IMR-90 (cell line): ENCODE measurements at regions not wholly inside any gene's neighbourhood (a gene's known extent, or its start where the extent isn't known, plus 50 kb on each side); places are given as distances from the start of the nearest gene placed in this dataset.

Source experiments
- ATAC-seq: fragments of 200-7000 bp; cut with Tn5 transposase; 2 replicates; pipeline ENCODE4 v1.9.1; 2020; ENCODE audit warnings: low read depth, mild to moderate bottlenecking, moderate library complexity
- BruUV-seq: library from RNA; stranded (reverse); fragments of 400-500 nt; replicated peaks from 2 replicates; lab custom pipeline; 2021; lab: Mats Ljungman, UMichigan
- CTCF ChIA-PET: fragments of 300-600 bp; formaldehyde crosslinking; extraction: SDS; loops from one replicate; lab custom pipeline; 2021; ENCODE audit warnings: antibody characterized with exemption; lab: Yijun Ruan, JAX
- POLR2A ChIA-PET: fragments of 300-600 bp; sonication (Branson Sonifier 250); formaldehyde crosslinking; loops from one replicate; lab custom pipeline; 2022; ENCODE audit warnings: antibody characterized with exemption; ENCODE audit not compliant: unreplicated experiment; lab: Charles Lee
- DNase-seq: peaks from one replicate; pipeline ENCODE4 v3.0.0; 2013
- H2AFZ ChIP-seq: replicated peaks from 2 replicates; pipeline ENCODE3; 2013; ENCODE audit warnings: low read length, mild to moderate bottlenecking; ENCODE audit not compliant: poor library complexity
- H2AK5ac ChIP-seq: 2 replicates; pipeline ENCODE4 v1.6.1; 2013; ENCODE audit warnings: low read depth, low read length, inconsistent platforms
- H2AK9ac ChIP-seq: replicated peaks from 2 replicates; pipeline ENCODE3; 2013; ENCODE audit warnings: mild to moderate bottlenecking, low read depth, low read length, moderate library complexity; ENCODE audit not compliant: poor library complexity
- H2BK120ac ChIP-seq: 2 replicates; pipeline ENCODE4 v1.6.1; 2013; ENCODE audit warnings: low read depth, low read length, inconsistent platforms
- H2BK15ac ChIP-seq: 3 replicates; pipeline ENCODE4 v1.6.1; 2013; ENCODE audit warnings: low read depth, low read length, inconsistent platforms
- H2BK20ac ChIP-seq: 2 replicates; pipeline ENCODE4 v1.6.1; 2013; ENCODE audit warnings: low read depth, mild to moderate bottlenecking, inconsistent platforms, low read length, moderate library complexity
- H2BK5ac ChIP-seq: 2 replicates; pipeline ENCODE4 v1.6.1; 2013; ENCODE audit warnings: mild to moderate bottlenecking, low read depth, low read length, inconsistent platforms; ENCODE audit not compliant: poor library complexity, severe bottlenecking
- H3K14ac ChIP-seq: replicated peaks from 2 replicates; pipeline ENCODE4 v1.6.1; 2013; ENCODE audit warnings: low read depth, low read length, inconsistent platforms
- H3K18ac ChIP-seq: 2 replicates; pipeline ENCODE4 v1.6.1; 2013; ENCODE audit warnings: low read depth, low read length, control low read depth
- H3K23ac ChIP-seq: 2 replicates; pipeline ENCODE4 v1.6.1; 2013; ENCODE audit warnings: low read depth, low read length, inconsistent platforms
- H3K27ac ChIP-seq: 2 replicates; pipeline ENCODE4 v1.5.1; 2013; ENCODE audit warnings: mild to moderate bottlenecking, control low read depth, low read length; ENCODE audit not compliant: insufficient read depth
- H3K27me3 ChIP-seq: 2 replicates; pipeline ENCODE4 v1.6.1; 2013; ENCODE audit warnings: low read length; ENCODE audit not compliant: control insufficient read depth, insufficient read depth
- H3K36me3 ChIP-seq: 2 replicates; pipeline ENCODE4 v1.6.1; 2013; ENCODE audit warnings: low read length, mixed read lengths; ENCODE audit not compliant: control insufficient read depth, insufficient read depth
- H3K4ac ChIP-seq: 2 replicates; pipeline ENCODE4 v1.6.1; 2013; ENCODE audit warnings: low read depth, low read length, inconsistent platforms
- H3K4me1 ChIP-seq: 2 replicates; pipeline ENCODE4 v1.6.1; 2013; ENCODE audit warnings: low read length, mixed read lengths; ENCODE audit not compliant: control insufficient read depth, insufficient read depth
- H3K4me2 ChIP-seq: 2 replicates; pipeline ENCODE4 v1.6.1; 2013; ENCODE audit warnings: low read depth, mild to moderate bottlenecking, control low read depth, low read length, moderate library complexity
- H3K4me3 ChIP-seq: 2 replicates; pipeline ENCODE4 v1.5.1; 2013; ENCODE audit warnings: low read depth, mild to moderate bottlenecking, control low read depth, low read length, moderate library complexity; ENCODE audit not compliant: insufficient read depth
- H3K56ac ChIP-seq: 2 replicates; pipeline ENCODE4 v1.6.1; 2013; ENCODE audit warnings: low read length, inconsistent platforms; ENCODE audit not compliant: insufficient read depth; ENCODE audit errors: extremely low read depth
- H3K79me1 ChIP-seq, 2 experiments: 2 replicates each; pipeline ENCODE4 v1.6.1; 2013; ENCODE audit warnings: low read length in 2 of 2, inconsistent platforms in 1 of 2, low read depth in 1 of 2
- H3K9ac ChIP-seq: 2 replicates; pipeline ENCODE4 v1.6.1; 2013; ENCODE audit warnings: low read depth, low read length, control low read depth
- H3K9me1 ChIP-seq: 2 replicates; pipeline ENCODE4 v1.6.1; 2013; ENCODE audit warnings: low read length, inconsistent platforms; ENCODE audit not compliant: insufficient read depth
- H3K9me3 ChIP-seq: 2 replicates; pipeline ENCODE4 v1.6.1; 2013; ENCODE audit warnings: low read length; ENCODE audit not compliant: control insufficient read depth, insufficient read depth
- H4K20me1 ChIP-seq: 2 replicates; pipeline ENCODE4 v1.6.1; 2013; ENCODE audit warnings: low read length, inconsistent platforms; ENCODE audit not compliant: insufficient read depth
- H4K5ac ChIP-seq: 2 replicates; pipeline ENCODE4 v1.6.1; 2013; ENCODE audit warnings: mild to moderate bottlenecking, low read depth, low read length, control low read depth
- H4K8ac ChIP-seq, 2 experiments: 2 replicates each; pipeline ENCODE4 v1.6.1; 2013; ENCODE audit warnings: low read depth in 2 of 2, low read length in 2 of 2, control low read depth in 1 of 2, inconsistent platforms in 1 of 2
- H4K91ac ChIP-seq: 2 replicates; pipeline ENCODE4 v1.6.1; 2013; ENCODE audit warnings: low read depth, low read length, inconsistent platforms; ENCODE audit not compliant: insufficient read depth
- BHLHE40 ChIP-seq: fragments of 150-350 bp; IDR thresholded peaks from 2 replicates; pipeline ENCODE4 v1.6.1; 2016; ENCODE audit warnings: mild to moderate bottlenecking, low read depth, low read length
- CEBPB ChIP-seq: IDR thresholded peaks from 2 replicates; pipeline ENCODE4 v1.6.1; 2012; ENCODE audit warnings: low read depth, low read length, improper control_type of control experiment
- CHD1 ChIP-seq: IDR thresholded peaks from 2 replicates; pipeline ENCODE4 v1.6.1; 2012; ENCODE audit warnings: low read depth, low read length, improper control_type of control experiment
- CTCF ChIP-seq: conservative IDR thresholded peaks from 2 replicates; pipeline ENCODE4 v1.5.1; 2012; ENCODE audit warnings: mild to moderate bottlenecking, low read depth, low read length, improper control_type of control experiment
- ELK1 ChIP-seq: fragments of 150-350 bp; IDR thresholded peaks from 2 replicates; pipeline ENCODE4 v1.6.1; 2016; ENCODE audit warnings: low read depth, mild to moderate bottlenecking, low read length, moderate library complexity, borderline replicate concordance
- FOS ChIP-seq: fragments of 150-350 bp; IDR thresholded peaks from 2 replicates; pipeline ENCODE4 v1.6.1; 2016; ENCODE audit warnings: low read depth, low read length
- MAFK ChIP-seq: IDR thresholded peaks from 2 replicates; pipeline ENCODE4 v1.6.1; 2012; ENCODE audit warnings: low read depth, low read length, improper control_type of control experiment
- MAZ ChIP-seq: IDR thresholded peaks from 2 replicates; pipeline ENCODE4 v1.6.1; 2012; ENCODE audit warnings: low read depth, mild to moderate bottlenecking, low read length, improper control_type of control experiment, moderate library complexity, borderline replicate concordance
- MXI1 ChIP-seq: IDR thresholded peaks from 2 replicates; pipeline ENCODE4 v1.6.1; 2012; ENCODE audit warnings: low read depth, mild to moderate bottlenecking, low read length, moderate library complexity, borderline replicate concordance
- NFE2L2 ChIP-seq: fragments of 150-350 bp; IDR thresholded peaks from 2 replicates; pipeline ENCODE4 v1.6.1; 2016; ENCODE audit warnings: low read depth, mild to moderate bottlenecking, low read length
- POLR2A ChIP-seq: IDR thresholded peaks from 2 replicates; pipeline ENCODE4 v1.6.1; 2012; ENCODE audit warnings: mild to moderate bottlenecking, low read depth, low read length
- RAD21 ChIP-seq: IDR thresholded peaks from 2 replicates; pipeline ENCODE4 v1.6.1; 2012; ENCODE audit warnings: low read length, improper control_type of control experiment
- RCOR1 ChIP-seq: IDR thresholded peaks from 2 replicates; pipeline ENCODE4 v1.6.1; 2012; ENCODE audit warnings: mild to moderate bottlenecking, low read length, improper control_type of control experiment; ENCODE audit not compliant: insufficient replicate concordance
- RFX5 ChIP-seq: IDR thresholded peaks from 2 replicates; pipeline ENCODE4 v1.8.0; 2012; ENCODE audit warnings: low read depth, mild to moderate bottlenecking, low read length, moderate library complexity
- SMC3 ChIP-seq: fragments of 150-350 bp; IDR thresholded peaks from 2 replicates; pipeline ENCODE4 v1.6.1; 2016; ENCODE audit warnings: low read depth, mild to moderate bottlenecking, antibody characterized with exemption, low read length, moderate library complexity
- USF2 ChIP-seq: fragments of 150-350 bp; IDR thresholded peaks from 2 replicates; pipeline ENCODE4 v1.6.1; 2017; ENCODE audit warnings: mild to moderate bottlenecking, antibody characterized with exemption, low read length, low read depth
- WGBS, 2 experiments: methylation state at CpG; one replicate each; pipeline versions ENCODE4 v1.1.5 to v1.1.7; 2013; ENCODE audit warnings: missing lambda C conversion rate in 2 of 2; ENCODE audit not compliant: insufficient read length in 1 of 2; ENCODE audit errors: extremely low coverage in 2 of 2; 5-methylcytosine and 5-hydroxymethylcytosine counted together
- dilution Hi-C: fragments of 300-500 bp; cut with HindIII; formaldehyde crosslinking; loops from one replicate; pipeline ENCODE4 v1.14.3; 2018; ENCODE audit warnings: low sequenced_read_pairs; ENCODE audit not compliant: unreplicated experiment
- in situ Hi-C: fragments of 300-500 bp; cut with MboI; formaldehyde crosslinking; loops from 3 replicates; pipeline ENCODE4 v1.14.3; 2019; ENCODE audit warnings: low sequenced_read_pairs, inconsistent platforms, mixed read lengths
- intact Hi-C: fragments of 100-400 bp; cut with micrococcal nuclease; formaldehyde crosslinking; loops from 2 replicates; pipeline ENCODE4 v1.10.0; 2022

- no peaks in the 10 kb centered on the region for H3K27me3 ChIP-seq
- TF ChIP-seq MAZ (no peak), NFE2L2 (no peak), BHLHE40 (no peak), USF2 (no peak), MAFK (no peak), ELK1 (no peak), FOS (no peak), CHD1 (no peak), SMC3 (no peak), CEBPB (no peak), MXI1 (no peak), CTCF (no peak), POLR2A (no peak), RFX5 (no peak), RAD21 (no peak), RCOR1 (no peak)
- dilution Hi-C loops (no loop called here), in situ Hi-C loops (no loop called here), intact Hi-C loops (no loop called here)
- no peaks in the 10 kb centered on the region for H3K4me1 ChIP-seq
- DNase-seq, result no peak
- no peak overlapping the region for H4K8ac ChIP-seq
- H3K56ac ChIP-seq, result no peak overlapping the region
- no peak overlapping the region for H3K9ac ChIP-seq
- H4K20me1 ChIP-seq, result no peaks in the 10 kb centered on the region
- no peak overlapping the region for H2BK20ac ChIP-seq
- H3K27ac ChIP-seq, result no peak overlapping the region
- H2BK120ac ChIP-seq, result no peak overlapping the region
- H3K23ac ChIP-seq, result no peak overlapping the region
- no peak overlapping the region for H2AK9ac ChIP-seq
- no peak overlapping the region for H3K4me2 ChIP-seq
- H2AK5ac ChIP-seq, result no peak overlapping the region
- ATAC-seq, result no peak
- CTCF ChIA-PET, result no interaction called here
- no peak overlapping the region for H4K91ac ChIP-seq
- H3K4ac ChIP-seq, result no peak overlapping the region
- no peak overlapping the region for H3K14ac ChIP-seq
- no CpG with 5 or more reads among the region's 3 CpGs for WGBS, 2 experiments
- no peaks in the 10 kb centered on the region for H3K36me3 ChIP-seq
- H3K79me1 ChIP-seq, result no peaks in the 10 kb centered on the region
- no peaks in the 10 kb centered on the region for H3K9me3 ChIP-seq
- no peak overlapping the region for H4K5ac ChIP-seq
- POLR2A ChIA-PET, result no interaction called here
- no peak overlapping the region for H2BK5ac ChIP-seq
- no peaks in the 10 kb centered on the region for H3K9me1 ChIP-seq
- BruUV-seq, result no TSS peak
- H2BK15ac ChIP-seq, result no peak overlapping the region
- no peak overlapping the region for H3K4me3 ChIP-seq
- H2AFZ ChIP-seq, result no peak overlapping the region
- no peak overlapping the region for H3K18ac ChIP-seq
These were observed 152.3 kb downstream of the AASDH start for GRCh38 chr4:56235011-56235410.
